Tibial nerve (tissue), 3 donors: ENCODE measurements at regions not wholly inside any gene's neighbourhood (a gene's known extent, or its start where the extent isn't known, plus 50 kb on each side); places are given as distances from the start of the nearest gene placed in this dataset.
"Not testable (repeated sequence)": the region's sequence is repeated elsewhere in the genome, so short reads cannot be mapped to it uniquely, and the experiment has no call there.

ENCODE experiments used
- POLR2A ChIP-seq, 2 donors: fragments of 450-650 bp; IDR thresholded peaks; one replicate each; pipeline ENCODE4 v1.6.1; 2017; ENCODE audit warnings: antibody characterized with exemption in 2 of 2, mild to moderate bottlenecking in 2 of 2, moderate library complexity in 2 of 2
- TF ChIP-seq, protein P1 (sequence below), 5 experiments: fragments of 200-600 bp in 3 of 5; fragments of 450-650 bp in 2 of 5; sonication (generic) in 3 of 5; IDR thresholded peaks; one replicate each; pipeline ENCODE4 v1.5.1; 2016 to 2019; ENCODE audit warnings: antibody characterized with exemption in 5 of 5, mild to moderate bottlenecking in 3 of 5, moderate library complexity in 2 of 5

- TF ChIP-seq, protein P1, sequence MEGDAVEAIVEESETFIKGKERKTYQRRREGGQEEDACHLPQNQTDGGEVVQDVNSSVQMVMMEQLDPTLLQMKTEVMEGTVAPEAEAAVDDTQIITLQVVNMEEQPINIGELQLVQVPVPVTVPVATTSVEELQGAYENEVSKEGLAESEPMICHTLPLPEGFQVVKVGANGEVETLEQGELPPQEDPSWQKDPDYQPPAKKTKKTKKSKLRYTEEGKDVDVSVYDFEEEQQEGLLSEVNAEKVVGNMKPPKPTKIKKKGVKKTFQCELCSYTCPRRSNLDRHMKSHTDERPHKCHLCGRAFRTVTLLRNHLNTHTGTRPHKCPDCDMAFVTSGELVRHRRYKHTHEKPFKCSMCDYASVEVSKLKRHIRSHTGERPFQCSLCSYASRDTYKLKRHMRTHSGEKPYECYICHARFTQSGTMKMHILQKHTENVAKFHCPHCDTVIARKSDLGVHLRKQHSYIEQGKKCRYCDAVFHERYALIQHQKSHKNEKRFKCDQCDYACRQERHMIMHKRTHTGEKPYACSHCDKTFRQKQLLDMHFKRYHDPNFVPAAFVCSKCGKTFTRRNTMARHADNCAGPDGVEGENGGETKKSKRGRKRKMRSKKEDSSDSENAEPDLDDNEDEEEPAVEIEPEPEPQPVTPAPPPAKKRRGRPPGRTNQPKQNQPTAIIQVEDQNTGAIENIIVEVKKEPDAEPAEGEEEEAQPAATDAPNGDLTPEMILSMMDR (IDR thresholded peaks at IDR 0.05) = not testable (repeated sequence)
- TF ChIP-seq POLR2A (IDR thresholded peaks at IDR 0.05) = not testable (repeated sequence)
Observed at GRCh38 chr7:76676890-76677289, 49.8 kb upstream of the POMZP3 start.
